HCT116 (cell line): ENCODE measurements at regions not wholly inside any gene's neighbourhood (a gene's known extent, or its start where the extent isn't known, plus 50 kb on each side); places are given as distances from the start of the nearest gene placed in this dataset.

Source experiments
- POLR2AphosphoS5 ChIP-seq: IDR thresholded peaks from 2 replicates; pipeline ENCODE4 v1.6.1; 2011; ENCODE audit warnings: mild to moderate bottlenecking, low read depth, low read length, moderate library complexity
- ZNF274 ChIP-seq: fragments of 200-500 bp; sonication (Bioruptor generic); IDR thresholded peaks from 2 replicates; pipeline ENCODE4 v1.6.1; 2014; ENCODE audit warnings: mild to moderate bottlenecking, low read depth, low read length, inconsistent platforms
- TF ChIP-seq, protein P1 (sequence below): IDR thresholded peaks from 2 replicates; pipeline ENCODE4 v1.6.1; 2012

DNA sequence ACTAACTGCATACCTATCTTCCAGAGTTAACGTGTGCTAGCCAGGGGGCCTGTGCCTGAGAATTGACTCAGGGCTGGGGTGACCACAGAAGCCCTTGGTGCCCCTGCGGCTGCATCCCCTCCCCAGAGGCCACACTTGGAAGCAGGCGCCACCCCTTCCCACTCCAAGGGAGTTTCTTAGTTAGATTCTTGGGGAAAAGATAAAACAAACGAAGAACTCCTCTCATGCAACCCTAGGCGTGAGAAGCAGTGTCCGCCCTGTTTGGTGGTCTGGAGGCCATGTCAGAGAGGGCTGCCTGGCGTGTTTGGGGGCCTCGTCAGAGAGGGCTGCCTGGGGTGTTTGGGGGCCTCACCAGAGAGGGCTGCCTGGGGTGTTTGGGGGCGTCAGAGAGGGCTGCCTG lies 50.3 kb upstream of the HGFAC start (continued):
- TF ChIP-seq, protein P1, sequence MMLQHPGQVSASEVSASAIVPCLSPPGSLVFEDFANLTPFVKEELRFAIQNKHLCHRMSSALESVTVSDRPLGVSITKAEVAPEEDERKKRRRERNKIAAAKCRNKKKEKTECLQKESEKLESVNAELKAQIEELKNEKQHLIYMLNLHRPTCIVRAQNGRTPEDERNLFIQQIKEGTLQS = no peak
- TF ChIP-seq ZNF274 = no peak
- TF ChIP-seq POLR2AphosphoS5 = no peak
- TF ChIP-seq, all 23 proteins: peak for 0
